GM19455 (cell line): ENCODE measurements at regions not wholly inside any gene's neighbourhood (a gene's known extent, or its start where the extent isn't known, plus 50 kb on each side); places are given as distances from the start of the nearest gene placed in this dataset.

Experiments
- ATAC-seq: cut with Tn5 transposase; IDR thresholded peaks from one replicate; pipeline ENCODE4 v1.9.1; 2021; ENCODE audit not compliant: unreplicated experiment

DNA sequence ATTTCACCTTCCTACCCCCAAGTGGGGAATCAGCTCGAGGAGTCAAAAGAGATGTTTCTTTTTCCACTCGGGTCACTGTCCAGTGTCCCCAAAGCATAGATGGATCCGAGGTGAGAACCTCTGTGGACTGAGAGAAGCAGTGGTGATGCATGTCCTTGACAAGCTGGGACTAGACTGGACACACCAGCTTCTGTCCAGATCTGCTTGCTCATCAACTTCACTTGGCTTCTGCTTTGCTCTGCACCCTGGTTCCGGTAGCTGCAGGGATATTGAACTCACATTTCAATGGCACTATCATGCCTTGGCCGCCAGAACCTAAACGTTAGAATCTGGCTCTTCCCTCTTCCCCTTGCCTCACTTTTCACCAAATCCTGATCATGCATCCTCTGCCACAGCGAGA lies 50.3 kb upstream of the CXCL12 start:
- ATAC-seq, result no peak

DNA sequence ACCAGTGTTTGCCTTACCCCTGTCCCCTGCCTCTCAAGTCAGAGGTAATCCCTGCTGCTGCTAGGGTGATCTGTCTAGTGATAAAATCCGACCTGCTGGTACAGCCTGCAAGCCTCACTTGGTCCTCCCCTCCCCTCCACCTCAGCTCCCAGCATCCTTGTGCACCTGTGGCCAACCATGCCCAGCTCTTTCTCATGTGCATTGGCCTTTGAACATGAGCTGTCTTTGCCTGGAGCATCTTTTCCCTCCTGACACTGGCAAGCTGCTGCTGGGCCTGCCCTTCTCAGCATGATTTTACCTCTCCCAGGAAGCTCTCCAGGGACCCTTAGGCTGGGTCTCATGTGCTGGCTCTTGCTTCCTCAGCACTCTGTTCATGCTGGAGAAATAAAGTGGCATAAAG lies 51.3 kb upstream of the CXCL12 start:
- no peak for ATAC-seq

DNA sequence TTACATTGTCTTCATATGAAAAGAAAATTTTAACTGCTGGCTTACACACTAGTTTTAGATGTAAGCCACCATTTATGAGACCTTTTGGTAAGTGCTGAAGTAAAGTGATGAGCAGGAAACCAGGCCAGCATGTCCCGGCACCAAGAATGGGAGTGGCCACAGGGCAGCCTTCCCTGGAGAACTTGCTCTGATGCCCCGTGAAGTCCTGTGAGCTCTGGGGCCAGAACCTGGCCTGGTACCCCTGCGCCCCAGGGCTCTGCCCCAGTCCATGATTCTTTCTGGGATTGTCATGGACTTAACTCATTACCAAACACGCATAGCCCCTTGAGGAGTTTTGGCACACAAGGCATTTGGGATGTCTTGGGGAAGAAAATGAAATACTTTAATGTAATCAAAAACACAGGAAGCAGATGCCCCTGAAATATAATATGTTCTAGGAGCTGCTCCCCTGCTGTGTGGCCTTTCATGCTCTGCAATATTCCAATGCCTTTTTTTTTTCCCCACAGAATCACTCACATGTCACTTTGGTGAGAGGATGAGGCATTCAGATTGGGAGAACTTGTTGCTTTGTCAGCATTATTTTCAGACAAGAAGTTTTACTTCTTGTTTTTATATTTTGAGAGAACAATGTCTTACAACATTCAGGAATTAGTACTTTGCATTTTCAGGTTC lies 53.1 kb upstream of the CXCL12 start:
- no peak for ATAC-seq

DNA sequence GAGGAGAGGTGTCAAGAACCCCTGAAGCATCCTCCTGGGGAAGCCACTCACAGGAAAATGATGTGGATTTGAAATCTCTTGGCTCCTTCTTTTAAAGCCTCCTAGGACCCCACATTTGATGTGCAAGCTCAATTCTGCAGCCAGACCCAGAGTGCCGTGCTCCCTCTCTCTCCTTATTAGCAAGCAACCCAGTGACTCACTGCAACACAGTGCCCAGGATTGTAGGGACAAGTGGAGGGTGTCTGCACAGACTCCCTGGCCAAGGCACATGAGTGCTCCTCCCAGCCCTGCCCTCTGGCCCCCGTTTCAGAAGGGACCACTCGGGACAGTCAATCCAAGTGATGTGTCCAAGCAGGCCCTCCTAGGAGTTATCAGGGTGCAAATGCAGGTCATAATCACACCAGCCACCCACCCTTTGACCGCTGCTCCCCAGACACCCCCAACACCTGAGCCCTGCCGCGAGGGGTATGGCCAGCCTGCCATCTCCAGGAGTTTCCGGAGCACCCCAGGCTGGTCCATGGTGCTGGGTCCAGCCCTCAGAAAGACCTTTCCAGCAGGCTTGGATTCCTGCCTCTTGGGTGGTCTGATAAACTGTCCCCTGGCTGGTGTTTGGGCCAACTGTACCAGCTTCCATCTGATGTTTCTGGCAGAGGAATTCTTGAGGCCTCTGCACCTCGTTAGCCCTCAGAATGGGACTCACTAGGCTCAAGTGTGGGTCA lies 54.5 kb upstream of the CXCL12 start:
- ATAC-seq, result no peak

DNA sequence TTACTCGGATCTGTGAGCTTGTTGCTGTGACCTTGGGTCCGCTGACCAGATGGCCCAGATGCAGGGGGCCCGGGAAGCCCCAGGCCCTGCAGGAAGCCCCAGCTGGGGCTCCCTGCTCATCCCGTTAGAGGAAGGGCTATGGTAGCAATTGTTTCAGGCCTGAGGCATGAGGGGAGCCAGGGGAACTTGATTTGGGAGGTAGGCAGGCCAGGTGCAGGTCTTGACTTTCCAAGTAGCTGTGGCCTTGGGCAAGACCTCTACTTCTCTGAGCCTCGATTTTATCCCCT lies 55.0 kb upstream of the CXCL12 start:
- ATAC-seq, result no peak

DNA sequence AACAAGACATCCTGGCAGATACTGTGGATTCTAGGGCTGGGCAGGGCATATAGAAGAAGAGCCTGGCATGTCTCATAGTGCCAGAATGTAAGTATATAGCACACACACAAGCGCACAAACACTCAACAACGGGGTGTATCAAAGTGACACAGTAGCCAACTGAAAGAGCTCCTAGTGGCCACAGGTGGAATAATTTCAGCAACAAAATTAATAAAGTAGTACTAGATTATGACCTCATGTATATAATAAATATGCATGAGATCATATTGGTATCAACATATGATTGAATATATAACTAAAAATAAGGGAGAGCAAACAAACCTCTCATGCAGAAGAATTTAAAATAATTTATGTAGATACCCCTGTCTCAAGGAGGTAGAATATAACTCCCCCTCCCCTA lies 72.4 kb upstream of the CXCL12 start:
- ATAC-seq, result no peak

DNA sequence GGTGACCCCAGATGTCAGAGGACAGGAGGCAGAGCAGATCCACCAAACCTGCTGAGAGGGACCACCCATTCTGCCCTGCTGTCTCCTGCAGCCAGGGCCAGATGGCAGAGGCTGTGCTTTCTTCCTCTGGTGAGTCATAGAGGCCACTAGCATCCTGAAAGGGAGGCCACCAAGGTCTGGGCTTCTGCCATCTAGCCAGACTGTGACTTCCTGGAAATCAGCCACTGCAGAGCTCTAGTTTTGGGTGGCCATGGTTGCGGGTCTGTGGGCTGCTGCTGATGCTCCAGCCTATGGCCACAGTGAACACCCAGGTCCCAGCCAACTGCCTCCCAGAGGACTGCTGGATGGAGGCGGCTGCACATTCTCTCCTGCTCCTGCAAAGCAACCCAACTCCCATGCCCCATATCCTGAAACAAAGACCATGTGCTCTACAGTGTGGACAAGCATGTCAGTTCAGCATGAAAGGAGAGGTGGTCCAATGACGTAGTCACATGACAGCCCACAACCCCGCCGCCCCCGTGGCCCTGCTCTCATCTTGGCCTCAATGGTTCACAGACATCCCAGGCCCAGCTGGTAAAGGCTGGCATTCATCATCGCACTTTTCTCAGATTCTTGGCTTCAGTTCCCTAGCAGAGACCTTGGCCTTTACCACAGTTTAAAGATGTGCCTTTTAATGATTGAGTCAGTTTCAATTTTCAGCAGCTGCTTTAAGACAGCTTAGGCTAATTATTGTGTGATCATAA lies 73.9 kb upstream of the CXCL12 start:
- no peak for ATAC-seq

DNA sequence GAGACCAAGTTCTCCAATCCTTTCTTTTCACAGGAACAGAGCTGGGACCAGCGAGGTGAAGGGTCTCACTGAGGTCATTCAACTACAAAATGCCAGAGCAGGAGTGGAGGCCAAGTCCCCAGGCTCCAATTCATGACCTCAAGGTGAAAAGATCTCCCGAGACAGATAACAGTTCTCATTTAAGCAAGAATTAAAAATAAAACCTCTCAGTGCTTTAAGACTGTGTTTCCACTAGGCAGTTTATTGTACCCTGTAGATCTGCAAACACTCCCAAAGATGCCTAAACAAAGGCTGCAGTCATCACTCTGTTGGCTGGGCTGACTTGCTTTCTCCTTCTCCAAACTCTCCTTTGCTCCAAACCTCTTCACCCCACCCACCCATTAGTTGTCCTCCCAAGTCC lies 74.8 kb upstream of the CXCL12 start:
- no peak for ATAC-seq

DNA sequence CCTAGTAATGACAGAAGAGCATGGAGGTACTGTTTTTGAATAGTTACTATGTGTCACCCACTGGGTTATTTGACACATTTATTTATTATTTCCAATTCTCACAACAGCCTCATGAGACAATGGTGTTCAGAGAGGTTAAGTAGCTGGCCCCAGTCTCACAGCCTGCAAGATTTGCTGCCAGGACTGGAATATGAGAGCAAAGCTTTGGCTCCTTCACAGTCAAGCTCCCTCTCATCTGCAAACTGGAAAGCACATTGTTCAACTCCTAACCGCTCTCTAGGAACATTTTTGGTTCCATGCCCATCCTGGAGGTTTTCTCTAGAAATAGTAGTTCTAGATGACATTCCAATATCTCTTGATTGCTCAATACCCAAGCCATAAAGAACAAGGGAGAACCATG lies 75.5 kb upstream of the CXCL12 start:
- ATAC-seq, result no peak

DNA sequence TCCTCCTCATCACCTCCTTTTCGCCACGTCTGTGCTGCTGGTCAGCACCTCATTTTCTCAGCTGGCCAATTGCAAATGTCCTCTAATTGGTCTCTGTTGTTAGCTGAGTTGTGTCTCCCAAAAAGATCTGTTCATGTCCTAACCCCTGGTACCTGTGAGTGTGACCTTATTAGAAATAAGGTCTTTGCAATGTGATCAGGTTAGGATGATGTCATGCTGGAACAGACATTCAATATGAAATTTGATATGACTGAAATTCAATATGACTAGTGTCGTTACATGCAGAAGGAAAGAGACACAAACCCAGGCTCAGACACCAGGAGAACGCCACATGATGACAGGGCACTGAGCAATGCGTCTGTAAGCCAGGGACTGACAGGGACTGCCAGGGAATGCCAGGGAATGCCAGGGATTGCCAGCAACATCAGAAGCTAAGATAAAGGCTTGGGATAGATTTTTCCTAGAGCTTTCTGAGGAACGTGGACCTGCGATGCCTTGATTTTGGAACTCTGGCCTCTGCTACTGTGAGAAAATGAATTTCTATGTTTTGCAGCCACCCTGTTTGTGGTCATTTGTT lies 77.5 kb upstream of the CXCL12 start:
- no peak for ATAC-seq

DNA sequence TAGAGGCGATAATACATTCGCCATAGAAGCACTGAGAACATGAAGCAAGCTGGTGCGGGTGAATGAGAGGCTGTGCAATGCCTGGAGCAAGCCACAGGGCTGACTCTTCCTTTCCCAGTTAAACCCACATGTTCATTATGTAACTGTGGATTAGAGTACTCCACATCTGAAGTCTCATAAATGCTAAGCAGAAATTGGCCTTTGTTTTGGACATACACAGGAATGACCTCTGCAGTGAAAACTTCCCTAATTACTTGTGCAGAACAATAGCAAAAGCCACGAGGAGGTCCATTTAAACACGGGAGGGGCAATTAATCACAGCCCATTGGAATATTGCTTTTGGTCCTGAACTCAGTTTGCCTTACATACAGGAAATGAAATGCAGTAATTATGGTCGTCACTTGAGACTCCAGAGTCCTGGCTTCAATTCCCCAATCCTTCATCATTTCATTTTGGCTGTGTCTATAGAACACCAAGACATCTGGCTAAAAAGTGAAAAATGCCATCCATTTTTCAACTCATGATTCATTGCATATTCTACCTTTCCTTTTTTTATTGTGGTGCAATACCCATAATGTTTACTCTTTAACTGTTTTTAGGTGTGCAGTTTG lies 78.7 kb upstream of the CXCL12 start:
- ATAC-seq, result no peak

DNA sequence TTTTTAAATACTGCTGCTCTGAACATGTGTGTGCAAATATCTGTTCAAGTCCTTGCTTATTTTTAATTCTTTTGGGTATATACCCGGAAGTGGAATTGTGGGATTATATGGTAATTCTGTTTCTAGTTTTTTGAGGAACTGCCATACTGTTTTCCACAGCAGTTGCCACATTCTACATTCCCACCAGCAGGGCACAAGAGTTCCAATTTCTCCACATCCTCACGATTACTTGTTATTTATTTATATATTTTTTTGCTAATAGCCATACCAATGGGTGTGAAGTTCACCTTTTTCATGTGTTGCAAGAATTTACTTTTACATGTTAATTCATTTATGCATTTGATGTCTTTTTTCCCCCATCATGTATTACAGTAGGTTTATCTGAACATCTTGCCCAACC lies 79.6 kb upstream of the CXCL12 start:
- ATAC-seq, result no peak

DNA sequence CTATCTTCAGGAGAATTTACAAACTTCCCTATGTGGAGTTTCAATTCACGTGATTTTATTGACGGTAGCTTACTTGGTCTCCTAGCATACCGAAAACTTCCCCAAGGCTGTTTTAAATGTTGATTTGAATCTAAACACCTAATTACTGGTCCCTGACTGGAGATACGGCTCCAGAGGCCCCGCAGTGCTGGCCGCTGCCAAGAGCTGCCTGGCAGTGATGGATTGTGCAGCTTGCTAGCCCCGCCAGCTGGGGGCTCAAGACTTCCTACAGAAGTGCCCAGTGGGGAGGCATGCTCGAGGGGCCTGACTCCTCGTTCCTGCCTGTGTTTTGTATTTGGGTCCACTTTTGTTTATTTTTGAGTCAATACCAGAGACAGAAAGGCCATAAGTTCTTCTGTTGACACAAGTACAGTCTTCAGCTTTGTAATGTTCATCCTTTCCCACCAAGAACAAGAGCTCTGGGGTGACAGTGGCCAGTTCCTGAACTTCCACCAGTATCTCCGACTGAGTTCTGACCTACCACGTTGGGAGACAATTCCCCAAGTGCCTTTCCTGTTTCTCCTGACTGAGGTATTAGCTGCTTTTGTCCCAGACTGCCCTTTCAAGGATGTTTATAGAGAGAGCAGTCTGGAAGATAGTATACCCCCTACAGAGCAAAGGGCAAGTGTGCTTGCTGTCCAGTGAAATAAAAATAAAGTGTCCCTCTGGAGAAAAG lies 80.7 kb upstream of the CXCL12 start:
- ATAC-seq, result no peak

DNA sequence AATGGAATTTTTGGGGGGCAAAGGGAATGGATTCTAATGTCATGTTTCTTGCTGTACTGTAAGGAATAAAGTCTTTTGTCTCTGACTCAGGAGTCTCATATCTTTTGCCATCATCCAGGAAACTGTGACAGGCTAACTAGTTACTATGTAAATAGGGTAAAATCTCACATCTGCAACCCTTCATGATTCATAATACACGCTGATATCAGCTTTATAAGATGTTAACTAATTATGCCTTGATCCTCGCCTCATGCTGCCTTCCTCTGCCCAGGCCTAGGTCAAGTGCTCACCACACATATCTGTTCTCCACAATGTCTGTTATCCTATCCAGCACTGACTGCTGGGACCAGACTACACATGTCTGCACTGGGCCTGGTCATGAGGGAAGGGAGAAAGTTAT lies 81.3 kb upstream of the CXCL12 start:
- ATAC-seq, result no peak

DNA sequence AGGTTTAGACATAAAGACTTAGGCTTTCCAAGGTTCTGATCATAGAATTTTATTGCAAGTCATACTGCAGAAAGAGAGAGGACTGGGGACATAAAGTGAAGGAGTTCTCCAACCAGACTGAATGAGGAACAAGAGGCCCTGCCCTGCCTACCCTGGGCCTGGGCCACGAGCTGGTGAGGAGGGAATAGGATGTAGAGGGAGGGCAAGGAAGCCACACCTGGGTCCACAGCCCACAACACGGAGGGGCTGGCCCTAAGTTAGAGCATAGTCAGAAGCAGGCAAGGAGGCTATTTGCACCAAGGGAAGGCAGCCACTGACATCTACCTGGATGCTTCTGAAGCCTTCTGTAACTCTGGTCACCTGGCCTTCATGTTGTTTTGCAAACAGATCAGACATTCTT lies 82.2 kb upstream of the CXCL12 start:
- no peak for ATAC-seq

DNA sequence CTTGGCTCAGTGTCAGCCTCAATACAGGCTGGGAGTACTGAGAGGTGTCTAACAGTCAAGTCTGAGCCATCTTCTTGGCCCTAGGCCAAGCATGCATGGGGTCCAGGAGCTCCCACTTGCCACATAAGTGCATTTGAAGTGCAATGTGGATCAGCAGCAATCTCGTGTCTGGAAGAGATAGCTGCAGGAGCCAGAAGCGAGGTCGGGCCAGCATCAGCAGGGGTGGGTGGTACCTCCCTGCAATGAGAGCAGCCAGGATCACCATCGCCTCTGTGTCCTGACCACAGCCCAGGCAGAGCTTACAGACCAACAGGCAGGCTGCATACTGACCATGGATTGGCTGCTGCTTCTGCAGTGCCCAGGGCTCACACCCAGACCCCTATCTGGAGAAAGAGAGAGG lies 83.0 kb upstream of the CXCL12 start:
- ATAC-seq, result no peak

DNA sequence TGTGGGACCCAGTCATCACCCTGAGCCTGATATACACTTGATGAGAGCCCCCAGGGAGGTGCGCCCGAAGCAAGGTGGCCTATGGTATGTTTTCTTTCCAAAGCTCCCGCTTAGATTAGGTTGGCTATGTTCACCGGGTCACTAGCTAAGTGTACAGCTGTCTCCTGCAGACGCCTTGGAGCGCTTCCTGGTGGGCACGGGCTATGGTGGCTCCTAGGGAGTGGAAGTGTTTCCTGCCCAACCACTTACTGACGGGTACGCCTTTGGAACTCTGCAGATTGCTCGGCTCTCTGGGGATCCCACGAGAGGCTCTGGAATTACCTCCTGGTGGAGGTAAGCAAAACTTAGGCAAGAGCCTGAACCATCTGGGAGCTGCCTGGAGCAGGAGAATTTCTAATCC lies 83.6 kb upstream of the CXCL12 start:
- no peak for ATAC-seq

DNA sequence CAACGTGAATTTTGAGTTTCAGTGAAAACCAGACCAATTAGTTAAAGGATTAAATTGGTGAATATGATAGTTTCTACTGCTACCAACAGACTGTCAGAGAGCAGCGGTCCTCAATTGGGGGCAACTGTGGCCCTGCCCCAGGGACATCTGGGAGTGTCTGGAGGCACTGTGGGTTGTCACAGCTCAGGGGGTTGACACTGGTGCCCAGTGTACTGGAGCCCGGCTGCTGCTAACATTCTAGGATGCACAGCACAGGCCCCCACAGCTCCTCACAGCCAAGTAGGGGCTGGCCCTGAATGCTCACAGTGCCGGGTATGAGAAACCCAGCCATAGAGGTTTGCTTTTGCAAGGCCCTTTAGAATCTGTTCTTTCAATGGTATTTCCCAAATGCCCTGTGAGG lies 84.1 kb upstream of the CXCL12 start:
- no peak for ATAC-seq

DNA sequence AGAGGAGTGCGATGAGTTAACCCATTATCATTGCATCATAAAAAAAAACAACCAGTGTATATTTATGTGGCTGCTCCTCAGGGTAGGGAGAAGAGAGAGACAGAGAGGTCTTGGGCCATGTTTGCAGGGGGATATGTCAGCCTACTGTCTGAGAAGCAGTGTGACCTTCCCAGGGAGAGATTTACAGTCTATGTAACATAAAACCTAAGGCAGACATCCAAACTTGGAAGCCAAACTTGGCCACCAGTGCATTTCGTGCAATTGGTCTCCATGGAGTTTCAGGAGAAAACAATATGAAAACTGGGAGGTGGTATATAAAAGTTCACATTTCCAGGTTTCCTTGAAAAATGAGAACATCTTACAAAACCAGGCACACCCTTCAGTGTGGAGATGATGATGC lies 85.9 kb upstream of the CXCL12 start:
- ATAC-seq, result no peak

DNA sequence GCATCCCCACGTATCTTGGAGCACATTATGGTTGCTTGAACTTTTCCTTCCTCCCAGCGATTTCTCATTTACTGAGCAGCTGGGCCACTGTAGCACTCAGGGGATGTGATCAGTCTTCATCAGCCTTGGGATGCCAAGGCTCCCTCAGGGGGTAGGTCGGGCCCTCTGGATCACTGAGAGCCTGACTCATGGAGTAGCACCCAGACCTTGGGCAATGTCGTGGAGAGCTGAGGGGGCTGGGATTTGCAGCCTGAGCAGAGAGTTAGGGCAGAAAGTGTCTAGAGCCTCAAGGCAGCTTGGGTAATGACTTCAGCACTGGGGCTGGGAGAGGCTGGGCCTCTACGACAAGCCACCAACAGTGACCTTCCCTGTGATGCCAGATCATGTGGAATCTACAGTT lies 86.5 kb upstream of the CXCL12 start:
- ATAC-seq, result no peak

DNA sequence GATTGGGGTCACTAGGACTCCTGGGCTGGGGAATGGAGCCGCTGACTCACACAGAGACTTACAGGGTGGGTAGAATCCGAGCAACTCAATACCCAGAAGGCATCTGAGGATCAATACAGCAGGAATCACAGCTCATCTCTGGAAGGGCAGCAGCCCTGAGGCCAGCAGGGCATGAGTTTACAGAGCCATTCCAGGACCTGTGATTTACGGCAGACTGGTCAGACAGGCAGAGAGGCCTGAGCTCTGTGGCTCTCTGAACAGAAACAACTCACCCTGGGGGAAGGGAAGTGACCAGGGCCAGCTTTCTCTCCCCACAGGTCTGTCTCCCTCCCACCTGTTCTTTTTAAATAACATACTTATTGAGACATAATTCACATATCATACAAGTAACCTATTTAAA lies 88.2 kb upstream of the CXCL12 start:
- no peak for ATAC-seq
